ENCODE measurements at regions not wholly inside any gene's neighbourhood (a gene's known extent, or its start where the extent isn't known, plus 50 kb on each side); places are given as distances from the start of the nearest gene placed in this dataset.

GRCh38 chrX:39492497-39493162 is 605.1 kb downstream of the BCOR start:
- no peak for TF ChIP-seq CTCF (optimal IDR thresholded peaks at IDR 0.05 in 1 of 3, IDR thresholded peaks at IDR 0.05 in 1 of 3, conservative IDR thresholded peaks at IDR 0.05 in 1 of 3; ENCODE audit: extremely low read depth in 1 of 3, insufficient read depth in 2 of 3, low read length in 3 of 3)
- no peak for TF ChIP-seq EZH2 (IDR thresholded peaks at IDR 0.05; ENCODE audit: low read length)

Data from keratinocyte (primary cell).